AG04450 (cell line): ENCODE measurements at regions not wholly inside any gene's neighbourhood (a gene's known extent, or its start where the extent isn't known, plus 50 kb on each side); places are given as distances from the start of the nearest gene placed in this dataset.
"Not testable (repeated sequence)": the region's sequence is repeated elsewhere in the genome, so short reads cannot be mapped to it uniquely, and the experiment has no call there.

Experiments
- CTCF ChIA-PET: fragments of 300-600, 350-600 bp; formaldehyde crosslinking; extraction: SDS; loops from one replicate; lab custom pipeline; 2022; ENCODE audit warnings: antibody characterized with exemption, inconsistent platforms; lab: Charles Lee
- POLR2A ChIA-PET: fragments of 350-600 bp; formaldehyde crosslinking; extraction: SDS; loops from one replicate; lab custom pipeline; 2021; ENCODE audit warnings: antibody characterized with exemption, inconsistent platforms; lab: Yijun Ruan, JAX
- DNase-seq: peaks from one replicate; pipeline ENCODE4 v3.0.0-alpha.2; 2011; ENCODE audit warnings: low read depth, low spot score
- H3K27ac ChIP-seq: one replicate; pipeline ENCODE4 v1.5.1; 2012; ENCODE audit warnings: low read depth, low read length, control low read depth
- H3K27me3 ChIP-seq: one replicate; pipeline ENCODE4 v1.6.0; 2012; ENCODE audit warnings: low read length; ENCODE audit not compliant: control insufficient read depth, insufficient read depth
- H3K4me3 ChIP-seq: 2 replicates; pipeline ENCODE4 v1.5.1; 2011; ENCODE audit warnings: mild to moderate bottlenecking, low read depth, low read length, control low read depth
- H3K9me3 ChIP-seq: 2 replicates; pipeline ENCODE4 v1.5.1; 2012; ENCODE audit warnings: low read length; ENCODE audit not compliant: control insufficient read depth, insufficient read depth
- TF ChIP-seq, protein P1 (sequence below): IDR thresholded peaks from 2 replicates; pipeline ENCODE4 v1.5.1; 2011; ENCODE audit warnings: low read depth, low read length, control low read depth, inconsistent platforms

DNA sequence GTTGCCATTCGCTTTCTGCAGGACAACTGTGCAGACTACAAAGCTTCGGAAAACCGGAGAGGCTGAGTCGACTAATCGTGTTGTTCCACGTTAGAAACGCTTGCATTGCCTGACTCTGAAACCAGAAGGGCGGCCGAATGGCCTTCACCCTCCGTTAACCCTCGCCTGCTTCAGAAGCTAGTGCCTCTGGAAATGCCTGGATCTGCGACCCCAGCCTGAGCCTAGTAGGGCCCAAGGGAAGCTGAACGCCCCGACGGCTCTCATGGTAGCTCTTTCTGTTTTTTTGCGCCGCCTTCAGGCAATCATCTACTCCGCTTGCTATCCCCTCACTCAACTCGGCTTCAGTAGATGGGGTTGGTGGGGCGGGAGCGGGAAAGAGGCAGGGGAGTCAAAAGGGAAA, 117.3 kb downstream of the PPIAL4A start:
- DNase-seq, H3K4me3 ChIP-seq, CTCF ChIA-PET: not testable (repeated sequence)

DNA sequence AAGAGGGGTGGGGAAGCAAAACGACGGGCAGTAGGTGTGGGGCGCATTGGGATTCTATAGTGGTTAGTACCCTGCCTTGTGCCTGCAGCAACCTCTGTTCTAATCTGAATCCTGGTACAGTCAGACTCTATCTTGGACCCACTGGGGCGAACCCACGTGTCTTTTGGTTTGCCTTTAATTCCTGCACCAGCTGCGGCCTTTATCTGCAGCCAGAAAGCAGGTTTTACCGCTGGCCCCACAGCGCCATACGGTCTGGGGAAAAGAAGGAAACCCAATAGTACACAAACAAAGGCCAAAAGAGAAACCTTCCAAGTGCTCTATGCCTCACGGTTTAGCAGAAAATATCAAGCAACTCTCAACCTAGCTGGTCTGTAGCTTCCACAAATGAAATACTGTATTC, 118.2 kb downstream of the PPIAL4A start:
- POLR2A ChIA-PET, H3K27ac ChIP-seq, H3K4me3 ChIP-seq, H3K9me3 ChIP-seq, DNase-seq, CTCF ChIA-PET: not testable (repeated sequence)
- peaks cover 21% of the 10 kb centered on the region for H3K27me3 ChIP-seq

More for the DNA sequence above, 117.3 kb downstream of the PPIAL4A start:
- peaks cover 21% of the 10 kb centered on the region for H3K27me3 ChIP-seq
- H3K9me3 ChIP-seq, POLR2A ChIA-PET, H3K27ac ChIP-seq: not testable (repeated sequence)

DNA sequence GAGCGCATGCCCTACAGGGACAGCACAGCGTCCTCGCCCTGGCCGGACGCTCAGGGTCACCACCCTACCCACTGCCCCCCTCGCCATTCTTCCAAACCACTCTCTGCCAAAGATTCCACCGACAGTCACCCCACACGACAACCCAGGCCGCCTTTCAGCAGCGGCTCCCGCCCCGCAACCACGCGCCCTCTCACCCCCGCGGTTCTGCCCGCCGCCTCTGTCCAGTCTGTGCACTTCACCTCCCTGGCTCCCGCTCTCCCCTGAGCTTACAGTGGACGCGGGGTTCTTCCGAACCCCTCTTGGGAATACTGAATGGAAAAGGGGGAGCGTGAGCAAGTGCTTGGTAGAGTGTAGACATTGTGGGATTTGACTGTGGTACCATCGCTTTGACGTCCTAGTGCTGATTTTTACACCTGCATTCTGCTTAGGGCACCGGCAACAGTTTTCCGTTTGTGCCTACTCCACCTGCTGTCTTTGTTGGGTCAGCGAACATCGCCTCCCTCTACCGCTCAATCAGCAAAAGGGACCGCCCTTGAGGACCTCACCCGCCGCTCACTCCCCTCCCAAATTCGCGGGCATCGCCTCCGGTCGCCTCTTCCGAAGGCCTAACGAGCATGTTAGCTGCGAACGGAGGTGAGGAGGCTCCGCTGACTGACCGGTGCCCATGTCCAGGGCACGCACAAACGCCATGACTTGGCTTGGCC, 119.1 kb downstream of the PPIAL4A start:
- POLR2A ChIA-PET, H3K9me3 ChIP-seq, H3K4me3 ChIP-seq, H3K27ac ChIP-seq, CTCF ChIA-PET, DNase-seq: not testable (repeated sequence)
- peaks cover 21% of the 10 kb centered on the region for H3K27me3 ChIP-seq

DNA sequence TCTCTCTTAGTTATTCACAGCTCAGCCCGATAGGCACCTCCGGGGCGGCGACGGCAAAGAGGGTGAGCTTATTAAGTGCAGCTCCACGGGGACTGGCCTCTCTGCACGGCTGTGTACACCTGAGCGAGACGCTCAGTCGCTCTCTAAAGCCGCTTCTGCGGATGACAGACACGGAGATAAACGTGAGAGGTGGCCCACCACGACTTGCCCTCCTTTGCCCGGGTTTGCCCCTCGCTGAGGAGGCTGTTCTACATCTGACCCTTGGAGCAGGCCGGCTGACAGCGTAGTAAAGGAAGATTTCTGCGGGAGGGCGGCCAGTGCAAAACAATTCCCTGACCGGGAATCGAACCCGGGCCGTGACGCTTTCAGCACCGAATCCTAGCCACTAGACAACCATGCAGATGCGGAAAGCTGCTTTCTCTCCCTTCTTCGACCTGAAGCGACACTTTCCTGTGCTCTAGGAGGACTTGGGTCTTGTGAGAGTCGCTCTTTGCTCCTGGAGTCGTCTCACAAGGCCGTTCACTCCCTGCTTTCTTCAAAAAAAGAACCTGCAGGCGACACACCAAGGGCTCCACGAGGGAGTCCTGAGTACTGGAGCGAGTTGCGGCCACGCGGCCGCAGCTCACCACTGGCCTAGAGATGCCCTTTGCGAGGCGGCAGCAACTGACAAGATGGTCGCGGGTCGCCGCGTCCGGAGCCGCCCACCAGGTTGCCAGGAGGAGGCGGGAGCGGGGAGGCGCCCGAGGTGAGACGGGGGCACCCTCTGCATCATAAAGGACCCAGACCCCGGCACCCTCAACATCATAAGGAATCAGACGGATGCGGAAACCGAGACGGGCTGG, 119.9 kb downstream of the PPIAL4A start:
- H3K9me3 ChIP-seq, POLR2A ChIA-PET, CTCF ChIA-PET, H3K4me3 ChIP-seq, H3K27ac ChIP-seq, DNase-seq: not testable (repeated sequence)
- H3K27me3 ChIP-seq: peaks cover 21% of the 10 kb centered on the region

DNA sequence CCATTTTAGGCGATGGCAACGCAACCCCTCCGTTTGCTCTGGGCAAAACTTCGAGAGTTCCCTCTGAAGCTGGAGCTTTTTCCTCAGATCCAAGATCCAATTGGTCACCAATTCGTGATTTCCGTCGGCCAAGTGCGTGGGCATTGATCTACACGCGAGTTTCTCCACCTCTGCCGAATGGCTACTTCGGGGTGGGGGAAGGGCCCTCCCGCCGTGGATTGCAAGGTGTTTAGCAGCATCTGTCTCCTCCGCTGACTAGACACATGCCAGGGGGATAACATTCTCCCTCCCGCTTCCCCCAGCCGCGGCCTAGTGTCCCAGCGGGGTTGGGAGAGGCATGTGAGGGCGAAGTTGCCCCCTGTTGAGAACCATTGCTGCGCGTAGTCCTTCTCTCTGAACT, 120.6 kb downstream of the PPIAL4A start:
- H3K9me3 ChIP-seq, POLR2A ChIA-PET, CTCF ChIA-PET, H3K27ac ChIP-seq, DNase-seq, H3K4me3 ChIP-seq: not testable (repeated sequence)
- peaks cover 21% of the 10 kb centered on the region for H3K27me3 ChIP-seq

DNA sequence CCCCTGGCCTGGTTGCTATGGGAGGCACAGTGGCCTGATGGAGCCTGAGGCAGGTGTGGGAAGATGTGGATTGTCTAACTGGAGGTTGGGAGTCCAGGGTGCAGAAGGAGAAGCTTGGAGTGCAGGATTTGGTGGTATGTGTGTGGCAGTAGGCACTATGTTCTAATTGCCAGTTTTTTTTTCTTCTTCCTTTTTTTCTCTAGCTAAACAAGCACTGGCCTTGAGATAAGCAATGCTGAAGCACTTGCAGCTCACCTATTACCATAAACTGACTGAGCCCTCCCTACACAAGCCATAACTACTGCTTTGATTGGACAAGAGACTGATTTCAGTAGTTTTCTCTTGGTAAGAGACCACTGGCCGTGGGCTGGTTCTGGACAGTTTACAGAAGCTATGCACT, 123.6 kb downstream of the PPIAL4A start:
- H3K27ac ChIP-seq, CTCF ChIA-PET, H3K4me3 ChIP-seq, DNase-seq, H3K27me3 ChIP-seq, H3K9me3 ChIP-seq, POLR2A ChIA-PET: not testable (repeated sequence)

DNA sequence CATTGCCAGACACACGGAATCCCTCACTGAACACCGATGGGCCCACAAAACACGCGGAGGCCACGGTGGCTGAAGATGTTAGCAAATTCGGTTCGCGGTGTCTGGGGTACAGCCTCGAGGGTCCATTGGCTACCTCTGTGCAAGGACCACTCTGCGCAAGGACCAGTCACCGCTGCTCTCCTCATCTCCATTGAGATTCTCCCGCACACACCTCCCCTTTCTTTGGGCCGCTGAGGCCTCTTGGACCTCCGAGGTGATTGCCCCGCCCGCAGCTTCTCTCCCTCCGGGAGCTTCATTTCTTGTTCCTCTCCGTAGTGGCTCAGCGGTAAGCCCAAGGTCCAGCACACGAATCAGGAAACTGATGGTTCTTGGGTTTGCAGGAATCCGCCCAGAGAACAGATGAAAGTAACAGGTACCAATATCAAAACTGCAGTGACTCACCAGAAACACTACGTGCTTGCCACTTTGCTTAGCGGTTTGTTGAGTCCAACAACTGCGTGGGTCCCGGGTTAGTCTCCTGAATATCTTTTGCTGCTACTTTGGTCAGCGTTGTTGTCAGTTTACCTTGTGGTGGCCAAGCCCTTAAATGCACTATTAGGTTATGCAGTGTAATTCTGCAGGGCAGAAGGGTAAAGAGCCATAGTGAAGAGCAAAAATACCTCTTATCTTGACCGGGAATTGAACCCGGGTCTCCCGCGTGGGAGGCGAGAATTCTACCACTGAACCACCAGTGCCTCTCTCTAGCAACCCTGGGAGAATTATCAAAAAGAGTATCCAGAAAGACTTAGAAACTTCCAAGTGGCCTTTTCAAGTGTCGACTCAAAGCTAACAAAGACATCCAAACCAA, 126.8 kb downstream of the PPIAL4A start:
- peak; percentile 55 for DNase-seq
- H3K4me3 ChIP-seq, H3K27ac ChIP-seq, H3K27me3 ChIP-seq, CTCF ChIA-PET, POLR2A ChIA-PET, H3K9me3 ChIP-seq: not testable (repeated sequence)

DNA sequence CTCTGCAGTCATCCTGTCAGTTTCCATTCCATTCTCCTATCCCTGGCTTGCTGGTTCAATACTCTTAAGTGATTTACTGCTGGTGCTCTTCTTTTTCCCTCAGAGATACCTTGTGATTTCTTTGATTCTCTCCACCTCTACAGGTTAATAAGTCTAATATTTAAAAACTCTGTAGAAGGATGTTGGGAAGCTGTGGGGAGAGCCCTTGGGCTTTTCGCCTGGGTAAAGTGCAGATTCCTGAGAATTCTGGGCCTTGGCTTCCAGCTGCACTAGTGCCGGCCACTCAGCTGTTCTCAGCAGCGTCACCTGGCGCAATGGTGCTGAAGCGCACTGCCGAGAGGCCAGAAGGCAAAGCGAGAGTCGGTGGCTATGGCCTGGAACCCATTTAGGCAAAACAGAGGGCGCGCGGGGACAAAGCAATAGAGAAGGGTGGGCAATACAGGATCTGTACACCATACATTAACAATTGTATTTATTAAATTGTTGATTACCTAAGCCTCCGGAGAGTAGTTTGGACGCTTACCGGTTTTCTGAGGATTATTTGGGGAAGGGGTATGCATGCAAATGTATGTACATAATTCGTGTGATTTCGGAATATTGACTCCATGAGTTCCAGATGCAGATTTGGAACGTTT, 130.3 kb downstream of the PPIAL4A start:
- not testable (repeated sequence) for H3K4me3 ChIP-seq

DNA sequence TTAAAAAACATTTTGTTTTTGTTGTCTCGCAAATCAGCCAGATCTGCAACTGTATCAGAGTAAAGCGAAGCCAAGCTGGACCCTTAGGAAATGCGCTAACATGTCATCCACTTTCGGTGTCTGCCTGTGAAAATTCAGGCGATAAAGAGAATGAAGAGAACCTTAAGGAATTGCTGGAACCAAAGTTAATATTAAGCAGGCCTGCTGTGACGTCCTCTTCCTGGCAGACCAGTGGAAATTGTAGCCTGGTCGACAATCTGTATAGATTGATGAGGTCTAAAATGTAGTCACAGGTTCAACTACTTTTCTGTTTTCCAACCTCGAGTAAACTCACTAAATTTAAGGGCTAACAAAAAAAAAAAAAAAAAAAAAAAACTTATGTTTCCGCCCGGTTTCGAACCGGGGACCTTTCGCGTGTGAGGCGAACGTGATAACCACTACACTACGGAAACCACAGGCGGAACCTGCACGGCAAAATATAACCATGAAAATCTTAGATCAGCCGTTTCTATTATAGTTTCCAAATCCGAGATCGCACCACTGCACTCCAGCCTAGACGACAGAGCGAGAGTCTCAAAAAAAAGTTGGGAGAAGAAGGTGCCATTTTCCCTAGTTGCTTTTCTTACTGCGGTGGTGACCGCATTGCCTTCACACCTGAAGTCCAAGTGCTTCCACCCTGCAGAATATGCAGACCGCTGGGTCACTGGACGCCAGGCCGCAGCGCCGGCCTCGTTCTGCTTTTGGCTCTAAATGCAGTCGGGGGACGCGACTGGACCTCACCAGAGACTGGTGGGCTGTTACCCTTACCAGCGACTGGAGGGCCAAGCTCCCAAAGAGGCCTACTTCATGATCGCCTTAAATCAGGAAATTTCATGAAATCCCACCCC, 131.0 kb downstream of the PPIAL4A start:
- H3K27ac ChIP-seq, POLR2A ChIA-PET, H3K9me3 ChIP-seq, CTCF ChIA-PET, H3K27me3 ChIP-seq: not testable (repeated sequence)
- H3K4me3 ChIP-seq: peak overlapping the region; percentile 51
- peak; percentile 23 for DNase-seq

More for the DNA sequence above, 130.3 kb downstream of the PPIAL4A start:
- H3K27ac ChIP-seq, DNase-seq, POLR2A ChIA-PET, H3K27me3 ChIP-seq, CTCF ChIA-PET, H3K9me3 ChIP-seq: not testable (repeated sequence)
- TF ChIP-seq, protein P1, sequence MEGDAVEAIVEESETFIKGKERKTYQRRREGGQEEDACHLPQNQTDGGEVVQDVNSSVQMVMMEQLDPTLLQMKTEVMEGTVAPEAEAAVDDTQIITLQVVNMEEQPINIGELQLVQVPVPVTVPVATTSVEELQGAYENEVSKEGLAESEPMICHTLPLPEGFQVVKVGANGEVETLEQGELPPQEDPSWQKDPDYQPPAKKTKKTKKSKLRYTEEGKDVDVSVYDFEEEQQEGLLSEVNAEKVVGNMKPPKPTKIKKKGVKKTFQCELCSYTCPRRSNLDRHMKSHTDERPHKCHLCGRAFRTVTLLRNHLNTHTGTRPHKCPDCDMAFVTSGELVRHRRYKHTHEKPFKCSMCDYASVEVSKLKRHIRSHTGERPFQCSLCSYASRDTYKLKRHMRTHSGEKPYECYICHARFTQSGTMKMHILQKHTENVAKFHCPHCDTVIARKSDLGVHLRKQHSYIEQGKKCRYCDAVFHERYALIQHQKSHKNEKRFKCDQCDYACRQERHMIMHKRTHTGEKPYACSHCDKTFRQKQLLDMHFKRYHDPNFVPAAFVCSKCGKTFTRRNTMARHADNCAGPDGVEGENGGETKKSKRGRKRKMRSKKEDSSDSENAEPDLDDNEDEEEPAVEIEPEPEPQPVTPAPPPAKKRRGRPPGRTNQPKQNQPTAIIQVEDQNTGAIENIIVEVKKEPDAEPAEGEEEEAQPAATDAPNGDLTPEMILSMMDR: 0 out of 2 replicates have a peak, but pooled peaks have one; percentile 18
